Brain pericyte (primary cell): ENCODE measurements at regions not wholly inside any gene's neighbourhood (a gene's known extent, or its start where the extent isn't known, plus 50 kb on each side); places are given as distances from the start of the nearest gene placed in this dataset.
"Not testable (repeated sequence)": the region's sequence is repeated elsewhere in the genome, so short reads cannot be mapped to it uniquely, and the experiment has no call there.

Source experiments
- DNase-seq: peaks from one replicate; pipeline ENCODE4 v3.0.0-alpha.2; 2012; ENCODE audit warnings: low read depth, low spot score

DNA sequence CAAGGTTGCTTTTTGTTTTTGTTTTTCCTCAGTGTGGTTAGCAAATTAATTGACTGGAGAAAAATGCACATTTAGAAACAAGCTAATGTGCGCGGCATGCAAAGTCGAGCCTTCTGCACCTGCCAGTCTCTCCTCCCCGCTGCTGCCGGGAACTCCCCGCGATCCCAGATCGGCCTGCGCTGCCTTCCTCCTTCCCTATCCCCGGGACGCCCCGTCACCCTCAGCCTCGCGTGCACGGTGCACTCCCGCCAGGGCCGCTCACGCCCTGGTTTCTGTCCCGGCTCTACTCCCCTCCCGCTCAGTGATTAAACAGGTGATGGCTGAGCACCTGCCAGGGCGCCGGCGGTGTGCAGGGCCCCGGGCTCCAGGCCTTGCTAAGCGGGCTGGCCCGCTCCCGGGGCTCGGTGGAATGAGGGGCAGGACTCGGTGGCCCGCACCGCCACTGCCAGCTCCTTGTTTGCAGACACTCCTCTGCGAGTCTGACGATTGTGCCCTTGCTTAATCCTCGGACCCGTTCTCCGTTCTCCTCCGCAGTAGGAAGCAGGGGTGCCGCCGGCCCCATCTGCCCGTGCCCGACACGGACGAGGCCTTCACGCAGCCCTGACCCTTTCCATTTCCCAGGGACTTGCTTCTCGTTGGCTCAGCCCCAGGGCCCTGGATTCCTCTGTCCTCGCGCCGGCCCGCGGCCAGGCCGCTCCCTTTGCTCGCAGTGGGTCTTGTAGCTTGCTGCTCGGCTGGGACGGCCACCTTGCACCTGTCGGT is 143.4 kb downstream of the TRIML1 start:
- DNase-seq, result no peak

DNA sequence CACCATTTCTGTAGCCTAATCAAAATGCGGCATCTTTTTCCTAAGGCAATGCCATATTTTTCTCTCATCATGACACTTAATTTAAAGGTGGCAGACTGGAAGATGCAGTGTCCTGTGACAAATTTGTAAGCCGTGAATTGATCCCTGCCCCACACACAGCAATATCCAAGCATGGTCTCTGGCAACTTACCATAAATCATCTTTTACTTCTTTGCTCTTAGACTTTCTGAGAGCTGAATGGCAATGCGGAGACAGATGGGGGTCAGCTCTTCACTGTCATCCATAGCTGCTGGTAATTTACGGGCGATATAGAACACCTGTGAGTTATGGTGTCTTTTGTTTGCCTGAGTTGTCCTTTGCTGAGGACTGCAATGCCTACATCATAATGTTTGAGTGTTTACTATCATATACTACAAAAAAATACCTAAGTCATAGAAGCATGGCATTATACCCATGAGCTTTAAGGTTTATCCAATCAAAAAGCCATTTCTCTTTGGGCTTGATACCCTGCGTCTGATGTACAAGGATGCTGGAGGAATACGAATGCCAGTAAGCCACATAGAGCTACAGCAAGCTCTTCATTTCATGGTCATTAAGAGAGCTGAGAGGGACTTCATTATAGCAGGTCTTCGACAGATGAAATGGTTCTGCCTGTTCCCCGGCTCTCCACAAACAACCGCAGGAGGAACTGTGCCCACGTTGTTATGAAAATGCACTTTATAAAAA is 148.1 kb downstream of the TRIML1 start:
- no peak for DNase-seq

DNA sequence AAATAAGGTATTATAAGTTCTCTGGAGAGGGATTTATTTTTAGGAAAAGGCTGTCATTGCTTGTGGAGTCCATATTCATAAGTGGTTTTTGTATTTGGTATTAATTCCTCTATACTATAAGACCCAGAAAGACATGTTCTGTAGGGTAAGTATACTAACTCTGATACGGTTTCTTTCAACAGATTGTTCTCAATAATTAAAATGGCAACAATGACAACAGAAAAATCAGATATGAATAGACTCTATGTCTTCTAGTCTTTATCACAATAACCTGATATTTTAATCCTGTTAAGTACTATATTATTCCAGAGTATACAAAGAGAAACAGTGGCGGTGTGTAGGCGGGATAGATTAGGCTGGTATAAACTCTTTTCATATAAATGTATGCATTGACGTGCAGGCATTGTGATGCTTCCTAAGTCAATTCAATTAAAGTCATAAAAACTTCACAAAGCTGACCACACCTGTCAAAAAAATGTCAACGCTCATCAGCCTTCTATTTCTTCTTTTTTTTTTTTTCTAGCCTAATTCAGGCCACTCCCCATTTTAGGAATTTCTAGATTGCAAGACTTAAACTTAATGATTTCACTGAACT is 150.4 kb downstream of the TRIML1 start:
- DNase-seq, result no peak

DNA sequence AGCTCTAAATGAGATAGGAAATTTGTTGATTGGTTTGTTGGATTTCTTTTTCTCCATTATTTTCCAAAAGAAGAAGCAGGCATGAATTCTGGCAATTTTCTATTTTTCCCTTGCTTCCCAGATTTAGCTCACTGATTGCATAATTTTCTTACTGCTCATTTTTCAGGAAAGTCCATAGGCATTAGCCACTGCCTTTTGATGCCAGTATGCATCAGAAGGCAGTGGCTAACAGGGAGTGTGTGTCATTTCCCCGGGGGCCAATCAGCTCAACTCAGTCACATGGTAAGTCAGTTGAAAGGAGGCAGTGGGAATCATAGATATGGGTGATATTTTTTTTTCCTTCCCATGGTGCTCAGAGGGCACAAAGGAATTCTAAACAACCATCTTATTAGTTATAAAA is 156.7 kb downstream of the TRIML1 start:
- no peak for DNase-seq

- no peak for DNase-seq
Observed at GRCh38 chr4:188296331-188296730, 157.1 kb downstream of the TRIML1 start.

- DNase-seq, result no peak
Observed at GRCh38 chr4:188297873-188298272, 158.6 kb downstream of the TRIML1 start.

GRCh38 chr4:188299161-188299560 is 159.9 kb downstream of the TRIML1 start:
- DNase-seq, result no peak

DNA sequence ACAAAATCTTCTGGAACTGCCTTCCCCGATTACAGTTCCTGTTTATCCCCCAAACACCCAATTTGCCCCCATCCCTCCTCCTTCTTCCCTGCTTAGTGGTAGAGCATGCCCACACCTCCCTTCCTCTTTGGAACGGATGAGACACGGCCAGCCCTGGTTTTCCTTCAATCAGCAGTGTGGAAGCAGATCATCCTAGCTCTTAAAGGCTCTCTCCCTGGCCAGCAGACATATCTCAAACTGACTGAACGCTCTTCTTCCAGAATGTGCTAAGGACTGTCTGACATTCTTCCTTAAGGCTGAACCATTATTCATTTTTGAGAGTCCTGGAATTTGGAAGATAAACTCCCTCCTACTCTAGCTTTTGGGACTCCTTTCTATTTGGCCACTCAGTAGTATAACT is 161.1 kb downstream of the TRIML1 start:
- no peak for DNase-seq

- DNase-seq, result no peak
Observed at GRCh38 chr4:188305690-188306089, 166.4 kb downstream of the TRIML1 start.

GRCh38 chr4:188307591-188307990 is 168.3 kb downstream of the TRIML1 start:
- DNase-seq, result no peak

- no peak for DNase-seq
Observed at GRCh38 chr4:188308142-188308541, 168.9 kb downstream of the TRIML1 start.

DNA sequence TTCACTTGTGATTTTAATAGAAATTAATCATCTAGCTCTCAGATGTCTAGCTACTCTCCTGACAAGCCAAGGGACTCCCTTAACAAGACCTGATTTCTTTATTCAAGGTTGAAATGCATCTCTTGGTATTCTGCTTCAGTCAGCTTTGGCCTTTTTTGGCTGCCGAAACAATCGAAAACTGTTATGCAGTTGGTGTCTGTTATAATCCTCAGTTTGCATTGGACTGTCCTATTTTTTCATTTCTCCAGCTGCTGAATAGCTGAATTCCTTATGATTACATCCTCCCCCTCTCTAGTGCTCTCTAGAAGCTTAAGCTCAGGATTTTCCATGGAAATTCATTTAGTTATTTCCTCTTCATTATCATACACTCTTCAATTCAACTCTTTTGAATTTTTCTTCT is 177.2 kb downstream of the TRIML1 start:
- DNase-seq, result no peak

GRCh38 chr4:188328966-188329365 is 189.7 kb downstream of the TRIML1 start:
- no peak for DNase-seq

DNA sequence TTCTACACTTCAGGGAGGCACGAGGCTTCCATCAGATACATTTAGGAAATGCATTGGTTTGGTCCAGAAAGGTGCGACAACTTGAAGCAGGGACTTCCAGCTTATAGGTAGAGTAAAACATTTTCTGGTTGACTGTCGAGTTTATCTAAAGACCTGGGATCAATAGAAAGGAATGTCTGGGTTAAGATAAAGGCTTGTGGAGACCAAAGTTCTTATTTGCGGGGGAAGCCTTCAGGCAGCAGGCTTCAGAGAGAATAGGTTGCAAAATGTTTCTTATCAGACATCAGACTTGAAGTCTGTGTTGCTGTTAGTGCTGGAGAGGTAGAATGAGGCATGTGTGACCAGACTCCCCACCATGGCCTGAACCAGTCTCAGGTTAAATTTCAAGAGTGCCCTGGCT is 190.3 kb downstream of the TRIML1 start:
- DNase-seq, result no peak

GRCh38 chr4:188332265-188332664 is 193.0 kb downstream of the TRIML1 start:
- no peak for DNase-seq

DNA sequence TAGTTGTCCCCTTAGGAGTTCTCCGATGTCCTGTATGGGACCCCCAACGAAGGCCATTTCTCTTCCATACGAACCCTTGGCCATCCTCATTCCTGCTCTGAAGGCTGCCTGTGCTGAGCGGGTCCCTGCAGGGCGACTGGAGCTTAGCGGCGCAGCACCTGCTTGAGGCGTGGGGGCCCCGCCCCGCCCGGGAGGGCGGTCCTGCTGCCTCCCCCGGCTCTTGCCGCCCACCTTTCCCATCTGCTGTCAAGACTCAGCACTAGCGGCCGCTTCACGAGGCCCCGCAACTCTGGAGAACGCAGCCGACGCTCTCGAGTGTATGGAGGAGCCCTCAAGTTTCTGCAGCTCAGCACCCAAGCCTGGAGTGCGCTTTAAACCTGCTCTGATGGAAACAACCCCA is 197.7 kb downstream of the TRIML1 start:
- DNase-seq, result no peak

DNA sequence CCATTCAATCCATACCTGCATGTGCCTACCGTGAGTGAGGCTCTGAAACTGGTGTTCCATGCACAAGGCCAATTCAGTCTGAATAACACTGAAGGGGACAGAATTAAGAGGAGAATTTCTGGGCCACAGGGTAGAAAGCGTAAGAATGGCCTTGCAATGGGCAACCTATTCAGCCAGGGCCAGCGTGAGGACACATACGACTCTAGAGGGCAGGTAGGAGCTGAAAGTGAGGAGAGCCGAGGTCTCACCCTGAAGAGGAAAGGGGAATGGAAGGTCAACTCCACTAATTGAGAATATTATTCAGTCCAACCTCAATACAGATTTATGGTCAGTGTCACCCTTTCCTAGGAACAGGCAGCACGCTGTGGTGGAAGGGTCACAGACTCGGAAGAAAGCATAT is 202.2 kb downstream of the TRIML1 start:
- DNase-seq, result no peak

GRCh38 chr4:188346171-188346809 is 207.0 kb downstream of the TRIML1 start:
- no peak for DNase-seq

GRCh38 chr4:188347339-188347738 is 208.1 kb downstream of the TRIML1 start:
- DNase-seq, result no peak

- not testable (repeated sequence) for DNase-seq
Observed at GRCh38 chr4:188349569-188349968, 210.3 kb downstream of the TRIML1 start.

DNA sequence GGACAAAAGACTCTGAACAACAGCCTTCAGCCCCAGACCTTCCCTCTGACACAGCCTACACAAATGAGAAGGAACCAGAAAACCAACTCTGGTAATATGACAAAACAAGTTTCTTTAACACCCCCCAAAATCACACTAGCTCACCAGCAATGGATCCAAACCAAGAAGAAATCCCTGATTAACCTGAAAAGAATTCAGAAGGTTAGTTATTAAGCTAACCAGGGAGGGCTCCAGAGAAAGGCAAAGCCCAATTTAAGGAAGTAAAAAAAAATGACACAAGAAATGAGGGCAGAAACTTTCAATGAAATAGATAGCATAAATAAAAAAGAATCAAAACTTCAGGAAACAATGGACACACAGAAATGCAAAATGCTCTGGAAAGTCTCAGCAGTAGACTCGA is 224.0 kb downstream of the TRIML1 start:
- DNase-seq, result no peak

DNA sequence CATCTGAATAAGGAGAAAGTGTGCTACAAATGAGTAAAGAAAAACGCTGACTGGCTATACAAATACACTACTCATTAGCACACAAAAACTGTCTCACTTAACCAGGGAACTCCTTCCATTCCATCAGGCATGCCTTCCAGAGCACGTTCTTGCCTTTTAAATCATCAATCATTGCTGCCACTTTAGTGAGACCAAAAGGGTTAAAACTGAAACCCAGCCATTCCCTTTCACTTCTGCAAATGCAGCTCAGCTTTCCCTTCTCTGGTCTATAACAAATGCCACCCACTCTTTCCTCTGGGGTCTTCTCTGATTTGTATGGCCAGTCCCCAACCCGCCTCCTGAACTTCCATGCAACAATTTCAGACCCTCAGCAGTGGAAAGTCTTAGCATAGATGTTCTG is 231.5 kb downstream of the TRIML1 start:
- no peak for DNase-seq
